BJ (cell line): ENCODE measurements at regions not wholly inside any gene's neighbourhood (a gene's known extent, or its start where the extent isn't known, plus 50 kb on each side); places are given as distances from the start of the nearest gene placed in this dataset.

Experiments used
- CTCF ChIA-PET: fragments of 350-600 bp; formaldehyde crosslinking; extraction: SDS; loops from one replicate; lab custom pipeline; 2021; ENCODE audit warnings: antibody characterized with exemption, inconsistent platforms; lab: Yijun Ruan, JAX
- POLR2A ChIA-PET: fragments of 300-600 bp; sonication (Branson Sonifier 250); formaldehyde crosslinking; extraction: SDS; loops from one replicate; lab custom pipeline; 2021; ENCODE audit warnings: antibody characterized with exemption; lab: Charles Lee
- DNase-seq: peaks from one replicate; pipeline ENCODE4 v3.0.0-alpha.2; 2011; ENCODE audit warnings: low read depth
- H3K27me3 ChIP-seq: 2 replicates; pipeline ENCODE4 v1.6.0; 2011; ENCODE audit warnings: low read length; ENCODE audit not compliant: control insufficient read depth, insufficient read depth
- H3K36me3 ChIP-seq: 2 replicates; pipeline ENCODE4 v1.5.1; 2011; ENCODE audit warnings: low read length; ENCODE audit not compliant: control insufficient read depth, insufficient read depth
- H3K4me3 ChIP-seq: 2 replicates; pipeline ENCODE4 v1.5.1; 2011; ENCODE audit warnings: low read depth, mild to moderate bottlenecking, control low read depth, low read length
- TF ChIP-seq, protein P1 (sequence below): IDR thresholded peaks from 2 replicates; pipeline ENCODE4 v1.5.1; 2011; ENCODE audit warnings: low read depth, mild to moderate bottlenecking, control low read depth, inconsistent platforms, low read length, moderate library complexity; ENCODE audit not compliant: insufficient read depth

DNA sequence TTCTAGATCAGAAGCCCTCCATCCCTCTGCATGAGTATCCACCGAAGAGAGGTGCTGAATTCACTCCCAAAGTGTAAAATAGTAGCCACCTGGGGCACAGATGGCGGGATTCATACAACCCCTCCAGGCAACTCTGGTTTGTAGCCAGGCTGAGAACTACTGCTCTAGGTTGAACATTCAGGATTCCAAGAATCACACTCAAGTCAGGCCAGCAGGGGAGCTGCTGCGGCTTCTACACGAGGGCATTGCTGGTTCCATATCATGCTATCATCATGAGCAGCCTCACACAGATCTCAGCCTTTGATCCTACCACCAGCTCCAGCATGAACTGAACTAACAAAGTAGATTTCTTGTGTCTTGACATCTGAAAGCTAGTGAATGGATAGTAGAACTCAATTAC is 367.9 kb downstream of the DIRAS2 start:
- Histone ChIP-seq H3K27me3 (no peaks in the 10 kb centered on the region), H3K4me3 (no peak overlapping the region), H3K36me3 (no peaks in the 10 kb centered on the region)
- CTCF ChIA-PET = interaction anchor here (1.0 kb wide), 1 partner anchor 48 kb away, joined by 3 read pairs; no protein-coding TSS in a partner anchor
- TF ChIP-seq, protein P1, sequence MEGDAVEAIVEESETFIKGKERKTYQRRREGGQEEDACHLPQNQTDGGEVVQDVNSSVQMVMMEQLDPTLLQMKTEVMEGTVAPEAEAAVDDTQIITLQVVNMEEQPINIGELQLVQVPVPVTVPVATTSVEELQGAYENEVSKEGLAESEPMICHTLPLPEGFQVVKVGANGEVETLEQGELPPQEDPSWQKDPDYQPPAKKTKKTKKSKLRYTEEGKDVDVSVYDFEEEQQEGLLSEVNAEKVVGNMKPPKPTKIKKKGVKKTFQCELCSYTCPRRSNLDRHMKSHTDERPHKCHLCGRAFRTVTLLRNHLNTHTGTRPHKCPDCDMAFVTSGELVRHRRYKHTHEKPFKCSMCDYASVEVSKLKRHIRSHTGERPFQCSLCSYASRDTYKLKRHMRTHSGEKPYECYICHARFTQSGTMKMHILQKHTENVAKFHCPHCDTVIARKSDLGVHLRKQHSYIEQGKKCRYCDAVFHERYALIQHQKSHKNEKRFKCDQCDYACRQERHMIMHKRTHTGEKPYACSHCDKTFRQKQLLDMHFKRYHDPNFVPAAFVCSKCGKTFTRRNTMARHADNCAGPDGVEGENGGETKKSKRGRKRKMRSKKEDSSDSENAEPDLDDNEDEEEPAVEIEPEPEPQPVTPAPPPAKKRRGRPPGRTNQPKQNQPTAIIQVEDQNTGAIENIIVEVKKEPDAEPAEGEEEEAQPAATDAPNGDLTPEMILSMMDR = no peak
- DNase-seq = no peak
- POLR2A ChIA-PET = no interaction called here

DNA sequence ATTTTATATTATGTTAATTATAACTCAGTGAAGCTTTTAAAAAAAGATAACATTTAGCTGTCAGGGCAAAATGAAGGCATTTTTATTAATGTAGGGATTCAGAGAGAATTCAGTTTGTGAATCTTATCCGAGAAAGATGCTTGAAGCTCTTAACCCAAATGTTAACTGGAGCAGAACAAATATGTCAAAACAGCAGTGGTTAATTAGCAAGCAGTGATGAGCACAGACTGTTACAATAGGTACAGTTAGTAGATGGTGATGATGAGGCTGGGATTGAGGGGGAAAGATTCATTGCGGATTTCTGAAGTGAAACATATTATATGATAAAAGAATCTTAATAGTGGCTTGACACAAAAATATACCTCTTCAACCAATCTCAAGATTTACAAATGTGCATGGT is 356.7 kb downstream of the DIRAS2 start:
- Histone ChIP-seq H3K27me3 (no peaks in the 10 kb centered on the region), H3K4me3 (no peak overlapping the region), H3K36me3 (no peaks in the 10 kb centered on the region)
- CTCF ChIA-PET = no interaction called here
- TF ChIP-seq, protein P1 = no peak
- POLR2A ChIA-PET = no interaction called here
- DNase-seq = no peak

DNA sequence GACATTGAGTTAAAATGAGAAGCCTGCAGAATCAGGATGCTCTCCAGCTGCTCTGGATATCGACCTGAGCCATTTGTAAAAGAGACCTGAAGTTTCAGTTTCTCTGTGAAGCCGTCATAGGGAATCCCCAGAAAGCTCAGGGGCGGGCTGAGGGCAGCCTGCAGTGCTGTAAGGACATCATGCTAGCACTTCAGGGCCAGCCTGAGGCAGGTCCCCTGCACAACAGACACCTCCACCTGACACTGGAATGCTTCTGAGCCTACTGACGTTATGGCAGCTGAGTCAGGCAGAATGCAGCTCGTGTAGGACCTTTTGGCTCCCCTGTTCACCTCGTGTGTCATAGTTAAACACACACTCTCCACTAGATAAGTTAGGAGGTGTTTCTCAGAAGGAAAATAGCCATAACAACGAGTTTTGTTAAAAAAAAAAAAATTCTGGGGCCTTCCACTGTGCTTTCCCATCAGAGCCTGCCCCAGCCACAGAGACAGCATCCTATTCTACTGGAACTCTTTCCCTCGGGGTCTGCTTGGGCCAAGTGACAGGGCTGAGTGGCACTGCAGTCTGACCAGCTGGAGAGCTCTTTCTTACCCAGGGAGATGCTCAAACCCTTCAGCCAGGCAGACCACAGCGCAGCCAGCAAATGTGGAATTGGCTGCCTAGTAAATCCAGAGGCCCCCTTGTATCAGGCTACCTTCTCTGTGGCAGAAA is 354.9 kb downstream of the DIRAS2 start:
- ChIA-PET POLR2A (interaction anchor here (0.6 kb wide), 1 partner anchor 25 kb away, joined by 7 read pairs; no protein-coding TSS in a partner anchor), CTCF (interaction anchor here (1.4 kb wide), 1 partner anchor 13 kb away, joined by 6 read pairs; no protein-coding TSS in a partner anchor)
- Histone ChIP-seq H3K36me3 (no peaks in the 10 kb centered on the region), H3K4me3 (no peak overlapping the region), H3K27me3 (no peaks in the 10 kb centered on the region)
- TF ChIP-seq, protein P1 = no peak
- DNase-seq = no peak

DNA sequence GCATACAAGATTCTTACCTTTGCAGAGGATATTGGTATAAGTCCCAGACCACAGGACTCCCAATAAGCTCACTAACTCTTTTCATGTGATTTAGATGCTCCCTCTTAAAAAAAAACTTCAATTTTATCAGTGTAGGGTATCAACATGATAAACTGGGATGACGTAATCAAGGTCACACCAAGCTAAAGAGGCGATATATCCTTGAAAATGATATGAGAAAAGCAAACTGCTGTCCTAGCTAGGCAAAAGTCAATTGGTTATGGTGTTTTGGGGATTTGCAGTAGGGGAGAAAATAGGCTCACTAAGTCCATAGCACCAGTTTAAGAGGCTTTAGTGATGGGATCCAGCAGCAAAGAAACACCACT is 354.4 kb downstream of the DIRAS2 start:
- POLR2A ChIA-PET = interaction anchor here (0.6 kb wide), 1 partner anchor 25 kb away, joined by 7 read pairs; no protein-coding TSS in a partner anchor
- Histone ChIP-seq H3K36me3 (no peaks in the 10 kb centered on the region), H3K4me3 (no peak overlapping the region), H3K27me3 (no peaks in the 10 kb centered on the region)
- CTCF ChIA-PET = interaction anchor here (0.6 to 1.4 kb wide), 2 partner anchors 8 to 12 kb away, joined by 3 to 6 read pairs; no protein-coding TSS in a partner anchor
- TF ChIP-seq, protein P1 = no peak
- no peak for DNase-seq

DNA sequence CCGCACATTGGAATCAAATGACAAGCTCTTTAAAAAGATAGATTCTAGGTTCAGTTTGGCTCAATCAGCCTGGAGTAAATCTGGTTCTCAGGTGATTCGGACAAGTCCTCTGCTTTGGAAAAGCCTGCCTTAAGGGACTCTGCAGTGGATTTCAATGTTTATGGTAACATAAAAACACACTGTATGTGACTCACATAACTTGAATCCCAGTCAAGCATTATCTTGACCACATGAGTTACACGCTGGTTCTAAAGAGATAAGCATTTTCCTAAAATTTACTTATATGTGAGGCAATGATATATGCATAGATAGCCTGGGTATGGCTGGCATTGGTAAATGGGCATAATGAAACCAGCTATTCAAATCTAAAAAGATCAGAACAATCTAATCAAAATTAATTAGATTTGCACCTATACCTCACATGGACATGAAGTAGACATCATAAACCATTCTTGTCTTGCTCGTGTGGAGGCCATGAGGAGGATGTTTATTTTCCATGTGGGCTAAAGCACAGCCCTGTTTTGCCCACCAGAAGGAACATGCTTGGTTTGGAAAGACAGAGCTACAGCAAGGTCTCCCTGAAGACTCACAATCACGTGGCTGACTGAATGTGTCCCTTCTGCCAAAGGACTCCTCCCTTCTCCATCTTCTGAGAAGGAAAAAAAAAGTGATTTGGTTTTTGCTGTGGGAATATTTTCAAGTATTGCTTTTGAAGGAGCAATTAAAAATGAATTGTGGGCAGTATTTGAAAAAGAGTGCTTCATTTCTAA is 351.7 kb downstream of the DIRAS2 start:
- Histone ChIP-seq H3K27me3 (no peaks in the 10 kb centered on the region), H3K36me3 (no peaks in the 10 kb centered on the region), H3K4me3 (no peak overlapping the region)
- no peak for DNase-seq
- ChIA-PET CTCF (interaction anchor here (1.1 kb wide), 1 partner anchor 9 kb away, joined by 3 read pairs; no protein-coding TSS in a partner anchor), POLR2A (no interaction called here)
- TF ChIP-seq, protein P1 = no peak
